Astrocyte of the cerebellum (primary cell): ENCODE measurements at regions not wholly inside any gene's neighbourhood (a gene's known extent, or its start where the extent isn't known, plus 50 kb on each side); places are given as distances from the start of the nearest gene placed in this dataset.

ENCODE experiments used
- DNase-seq: peaks from one replicate; pipeline ENCODE4 v3.0.0-alpha.2; 2011; ENCODE audit warnings: low read depth
- H3K4me3 ChIP-seq: 2 replicates; pipeline ENCODE4 v1.5.1; 2011; ENCODE audit warnings: mild to moderate bottlenecking, low read depth, low read length, moderate library complexity
- in situ Hi-C: cut with HindIII; loops from 2 replicates; pipeline ENCODE4 v1.10.0; 2017; ENCODE audit warnings: low sequenced_read_pairs
- TF ChIP-seq, protein P1 (sequence below): IDR thresholded peaks from 2 replicates; pipeline ENCODE4 v1.5.1; 2012; ENCODE audit warnings: low read length, low read depth, moderate library complexity, mild to moderate bottlenecking; ENCODE audit errors: missing control alignments

DNA sequence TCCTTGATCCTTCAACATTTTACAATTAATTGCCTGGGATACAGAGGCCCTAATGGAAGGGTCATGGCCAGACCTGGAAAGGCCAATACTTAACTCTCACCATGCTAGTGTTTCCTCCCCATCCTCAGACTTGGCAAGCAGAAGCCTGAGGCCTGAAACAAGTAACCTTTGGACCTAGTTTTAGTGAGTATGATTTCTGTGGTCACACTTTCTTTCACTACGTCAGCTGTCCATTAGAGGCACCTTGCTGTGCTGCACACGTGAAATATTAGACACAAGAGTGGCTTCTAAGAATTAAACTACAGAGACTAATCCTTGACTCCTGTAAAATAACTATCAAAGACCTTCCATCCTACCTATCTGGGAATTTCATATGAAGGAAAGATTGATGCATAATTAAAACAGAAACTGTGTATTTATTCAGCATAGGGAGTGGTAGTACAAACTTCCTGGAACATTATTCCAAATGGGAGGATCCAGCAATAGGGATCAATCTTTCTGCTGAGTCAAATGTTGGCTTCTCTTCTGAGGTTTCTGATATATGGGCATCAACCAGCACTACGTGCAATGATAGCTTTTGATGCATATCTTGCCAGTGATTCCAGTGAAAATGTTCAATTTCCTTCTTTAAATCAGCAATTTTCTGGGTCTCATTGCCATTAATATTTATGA lies 249.7 kb downstream of the IKZF2 start:
- TF ChIP-seq, protein P1, sequence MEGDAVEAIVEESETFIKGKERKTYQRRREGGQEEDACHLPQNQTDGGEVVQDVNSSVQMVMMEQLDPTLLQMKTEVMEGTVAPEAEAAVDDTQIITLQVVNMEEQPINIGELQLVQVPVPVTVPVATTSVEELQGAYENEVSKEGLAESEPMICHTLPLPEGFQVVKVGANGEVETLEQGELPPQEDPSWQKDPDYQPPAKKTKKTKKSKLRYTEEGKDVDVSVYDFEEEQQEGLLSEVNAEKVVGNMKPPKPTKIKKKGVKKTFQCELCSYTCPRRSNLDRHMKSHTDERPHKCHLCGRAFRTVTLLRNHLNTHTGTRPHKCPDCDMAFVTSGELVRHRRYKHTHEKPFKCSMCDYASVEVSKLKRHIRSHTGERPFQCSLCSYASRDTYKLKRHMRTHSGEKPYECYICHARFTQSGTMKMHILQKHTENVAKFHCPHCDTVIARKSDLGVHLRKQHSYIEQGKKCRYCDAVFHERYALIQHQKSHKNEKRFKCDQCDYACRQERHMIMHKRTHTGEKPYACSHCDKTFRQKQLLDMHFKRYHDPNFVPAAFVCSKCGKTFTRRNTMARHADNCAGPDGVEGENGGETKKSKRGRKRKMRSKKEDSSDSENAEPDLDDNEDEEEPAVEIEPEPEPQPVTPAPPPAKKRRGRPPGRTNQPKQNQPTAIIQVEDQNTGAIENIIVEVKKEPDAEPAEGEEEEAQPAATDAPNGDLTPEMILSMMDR = no peak
- in situ Hi-C loops = no loop called here
- DNase-seq = no peak
- H3K4me3 ChIP-seq = no peak overlapping the region

DNA sequence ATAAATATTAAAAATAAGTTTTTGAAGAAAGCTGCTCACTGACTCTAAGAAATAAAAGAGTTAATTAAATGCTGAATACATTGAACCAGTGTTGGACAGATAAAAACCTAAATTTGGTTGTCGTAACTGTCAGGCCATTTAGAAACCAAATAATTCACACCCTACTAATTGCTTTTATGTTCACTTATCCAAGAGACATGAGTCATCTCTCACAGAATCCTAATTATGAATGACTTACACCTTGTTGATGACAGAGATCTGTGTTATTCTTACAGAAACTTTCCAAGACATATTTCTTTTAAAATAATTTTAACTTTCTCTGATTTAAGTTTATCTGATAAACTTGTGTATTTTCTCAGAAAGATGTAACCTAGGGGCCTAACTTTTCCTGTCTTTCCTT lies 250.7 kb downstream of the IKZF2 start:
- no peak overlapping the region for H3K4me3 ChIP-seq
- no peak for DNase-seq
- TF ChIP-seq, protein P1 = no peak
- in situ Hi-C loops = no loop called here

DNA sequence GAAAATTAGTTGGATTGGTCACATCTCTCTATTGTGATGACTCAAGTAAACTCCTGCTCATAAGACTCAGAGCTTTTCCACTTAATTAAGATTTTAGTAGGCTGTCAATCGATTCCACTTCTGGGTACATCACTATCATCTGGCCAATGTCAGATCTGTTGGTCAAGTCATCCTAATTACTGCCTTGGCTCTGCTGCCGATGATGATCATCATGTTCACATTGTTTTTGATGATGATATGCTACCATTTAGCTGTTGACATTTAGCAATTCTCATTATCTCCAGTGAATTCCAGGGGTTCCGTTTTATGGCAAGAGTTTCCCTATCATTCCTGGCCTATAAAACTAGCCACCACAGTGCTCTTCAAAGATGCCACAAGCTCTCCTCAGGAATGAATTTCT lies 253.4 kb downstream of the IKZF2 start:
- DNase-seq = no peak
- no peak overlapping the region for H3K4me3 ChIP-seq
- in situ Hi-C loops = no loop called here
- TF ChIP-seq, protein P1 = no peak

DNA sequence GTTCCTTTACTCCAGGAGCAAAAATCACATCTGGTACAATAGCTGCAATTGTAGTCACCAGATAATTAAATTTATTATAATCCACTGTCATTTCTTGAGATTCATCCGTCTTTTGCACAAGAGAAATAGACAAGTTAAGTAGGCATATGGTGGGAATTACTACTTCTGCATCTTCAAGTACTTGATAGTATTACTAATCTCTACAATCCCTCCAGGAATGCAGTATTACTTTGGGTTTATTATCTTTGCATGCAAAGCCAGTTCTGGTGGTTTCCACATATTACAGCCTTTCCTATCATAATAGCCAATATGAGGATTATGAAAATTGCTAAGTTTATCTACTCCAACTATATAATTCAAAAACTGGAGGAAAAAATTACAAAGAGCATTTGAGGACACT lies 254.1 kb downstream of the IKZF2 start:
- in situ Hi-C loops = no loop called here

DNA sequence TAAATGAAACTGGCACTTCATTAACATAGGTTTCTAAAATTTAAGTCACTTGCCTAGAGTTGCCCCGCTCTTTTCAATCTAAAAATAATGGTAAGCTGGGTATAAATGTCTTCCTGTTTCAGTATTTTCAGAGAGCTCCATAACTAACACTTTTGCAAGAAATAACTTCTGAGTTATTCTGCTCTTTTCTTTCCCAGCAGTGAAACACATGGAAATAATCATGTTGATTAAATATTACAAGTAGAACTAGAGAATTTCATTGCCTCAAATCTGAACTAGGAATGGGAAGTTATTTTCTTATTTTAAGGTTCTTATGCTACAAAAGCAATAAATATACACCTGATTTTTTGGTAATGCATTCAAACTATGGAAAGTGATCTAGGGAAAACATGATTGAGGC lies 257.4 kb downstream of the IKZF2 start:
- TF ChIP-seq, protein P1 = no peak
- in situ Hi-C loops = no loop called here
- H3K4me3 ChIP-seq = no peak overlapping the region
- DNase-seq = no peak

More for the DNA sequence above, 254.1 kb downstream of the IKZF2 start:
- TF ChIP-seq, protein P1 = no peak
- no peak for DNase-seq
- H3K4me3 ChIP-seq = no peak overlapping the region

DNA sequence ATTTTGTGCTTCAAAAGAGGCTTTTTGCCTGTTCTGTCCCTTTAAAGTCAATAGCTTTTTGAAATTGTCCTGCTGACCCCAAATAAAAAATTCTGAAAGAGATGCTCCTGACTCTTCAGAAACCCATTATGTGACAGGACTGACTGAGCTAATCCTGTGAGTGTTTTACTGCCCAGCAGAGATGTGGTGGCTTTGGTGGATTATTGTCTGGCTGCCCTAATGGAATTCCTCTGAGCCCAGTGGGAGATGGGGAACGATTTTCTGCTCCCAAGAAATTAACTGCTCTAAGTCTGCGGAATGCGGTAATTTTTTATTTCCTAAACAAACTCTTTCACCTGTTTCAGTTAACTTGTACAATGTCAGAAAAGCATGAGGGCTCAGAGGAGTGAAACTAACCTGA lies 258.2 kb downstream of the IKZF2 start:
- in situ Hi-C loops = no loop called here
- TF ChIP-seq, protein P1 = no peak

More for the DNA sequence above, 258.2 kb downstream of the IKZF2 start:
- H3K4me3 ChIP-seq = no peak overlapping the region
- DNase-seq = no peak
